ENCODE measurements at regions not wholly inside any gene's neighbourhood (a gene's known extent, or its start where the extent isn't known, plus 50 kb on each side); places are given as distances from the start of the nearest gene placed in this dataset.

GRCh38 chr11:69348414-69349235 lies 54.7 kb downstream of the MYEOV start:
- TF ChIP-seq CTCF (IDR thresholded peaks at IDR 0.05): no peak
- no peak for TF ChIP-seq POLR2A (IDR thresholded peaks at IDR 0.05; ENCODE audit: low read depth)
- TF ChIP-seq EP300 (IDR thresholded peaks at IDR 0.05): no peak
- TF ChIP-seq POLR2AphosphoS5 (IDR thresholded peaks at IDR 0.05): no peak

Measured in esophagus muscularis mucosa (tissue), 4 donors.